T-helper 1 cell treated with Interleukin-12 subunit alpha and Interleukin-12 subunit beta and Interleukin-4 antibody, amounts not matched to agents 30 μg/mL and 1 μg/mL, for 36 hours (primary cell): ENCODE measurements at regions not wholly inside any gene's neighbourhood (a gene's known extent, or its start where the extent isn't known, plus 50 kb on each side); places are given as distances from the start of the nearest gene placed in this dataset.

ENCODE experiments used
- H3K27ac Mint-ChIP-seq: one replicate; pipeline ENCODE4 v1.8.0; 2021; ENCODE audit warnings: mild to moderate bottlenecking, mixed read lengths
- H3K27me3 Mint-ChIP-seq: one replicate; pipeline ENCODE4 v1.8.0; 2021; ENCODE audit warnings: low read depth, mixed read lengths
- H3K36me3 Mint-ChIP-seq: one replicate; pipeline ENCODE4 v1.8.0; 2021; ENCODE audit warnings: low read depth, mixed read lengths
- H3K4me1 Mint-ChIP-seq: one replicate; pipeline ENCODE4 v1.8.0; 2021; ENCODE audit warnings: low read depth, mixed read lengths
- H3K4me3 Mint-ChIP-seq: one replicate; pipeline ENCODE4 v1.8.0; 2021; ENCODE audit warnings: mild to moderate bottlenecking, moderate library complexity, mixed read lengths
- H3K9me3 Mint-ChIP-seq: one replicate; pipeline ENCODE4 v1.8.0; 2021; ENCODE audit warnings: mixed read lengths

GRCh38 chr22:26779929-26780328 is 122.5 kb downstream of the MIAT start:
- Mint-ChIP-seq H3K27me3 (no peaks in the 10 kb centered on the region), H3K4me1 (no peaks in the 10 kb centered on the region), H3K4me3 (no peak overlapping the region), H3K27ac (no peak overlapping the region), H3K36me3 (peaks cover 11% of the 10 kb centered on the region), H3K9me3 (peaks cover 6% of the 10 kb centered on the region)

- H3K9me3 Mint-ChIP-seq = peaks cover 6% of the 10 kb centered on the region
- H3K27ac Mint-ChIP-seq = no peak overlapping the region
- H3K36me3 Mint-ChIP-seq = peaks cover 8% of the 10 kb centered on the region
- no peaks in the 10 kb centered on the region for H3K4me1 Mint-ChIP-seq
- H3K4me3 Mint-ChIP-seq = no peak overlapping the region
- H3K27me3 Mint-ChIP-seq = no peaks in the 10 kb centered on the region
Observed at GRCh38 chr22:26780521-26780920, 123.1 kb downstream of the MIAT start.

GRCh38 chr22:26781062-26781461 is 123.7 kb downstream of the MIAT start:
- H3K4me1 Mint-ChIP-seq = no peaks in the 10 kb centered on the region
- H3K4me3 Mint-ChIP-seq = no peak overlapping the region
- H3K36me3 Mint-ChIP-seq = peaks cover 8% of the 10 kb centered on the region
- peaks cover 6% of the 10 kb centered on the region for H3K9me3 Mint-ChIP-seq
- H3K27ac Mint-ChIP-seq = no peak overlapping the region
- H3K27me3 Mint-ChIP-seq = no peaks in the 10 kb centered on the region

GRCh38 chr22:26781596-26781995 is 124.2 kb downstream of the MIAT start:
- Mint-ChIP-seq H3K4me1 (no peaks in the 10 kb centered on the region), H3K27me3 (no peaks in the 10 kb centered on the region), H3K27ac (no peak overlapping the region), H3K4me3 (no peak overlapping the region), H3K36me3 (peaks cover 8% of the 10 kb centered on the region), H3K9me3 (peaks cover 6% of the 10 kb centered on the region)

- Mint-ChIP-seq H3K4me3 (no peak overlapping the region), H3K27ac (no peak overlapping the region), H3K4me1 (no peaks in the 10 kb centered on the region), H3K9me3 (peaks cover 6% of the 10 kb centered on the region), H3K36me3 (peaks cover 8% of the 10 kb centered on the region), H3K27me3 (no peaks in the 10 kb centered on the region)
Observed at GRCh38 chr22:26783885-26784284, 126.5 kb downstream of the MIAT start.

GRCh38 chr22:26784772-26785171 is 127.4 kb downstream of the MIAT start:
- H3K4me1 Mint-ChIP-seq = no peaks in the 10 kb centered on the region
- peaks cover 3% of the 10 kb centered on the region for H3K36me3 Mint-ChIP-seq
- peaks cover 3% of the 10 kb centered on the region for H3K9me3 Mint-ChIP-seq
- no peak overlapping the region for H3K4me3 Mint-ChIP-seq
- H3K27ac Mint-ChIP-seq = no peak overlapping the region
- H3K27me3 Mint-ChIP-seq = no peaks in the 10 kb centered on the region

GRCh38 chr22:26785932-26786331 is 128.5 kb downstream of the MIAT start:
- no peaks in the 10 kb centered on the region for H3K27me3 Mint-ChIP-seq
- H3K4me3 Mint-ChIP-seq = no peak overlapping the region
- no peaks in the 10 kb centered on the region for H3K9me3 Mint-ChIP-seq
- peaks cover 6% of the 10 kb centered on the region for H3K36me3 Mint-ChIP-seq
- no peak overlapping the region for H3K27ac Mint-ChIP-seq
- H3K4me1 Mint-ChIP-seq = no peaks in the 10 kb centered on the region

- H3K36me3 Mint-ChIP-seq = peaks cover 7% of the 10 kb centered on the region
- no peak overlapping the region for H3K27ac Mint-ChIP-seq
- H3K27me3 Mint-ChIP-seq = no peaks in the 10 kb centered on the region
- no peaks in the 10 kb centered on the region for H3K4me1 Mint-ChIP-seq
- H3K4me3 Mint-ChIP-seq = no peak overlapping the region
- no peaks in the 10 kb centered on the region for H3K9me3 Mint-ChIP-seq
Observed at GRCh38 chr22:26786398-26786797, 129.0 kb downstream of the MIAT start.

- Mint-ChIP-seq H3K27me3 (no peaks in the 10 kb centered on the region), H3K27ac (no peak overlapping the region), H3K36me3 (peaks cover 12% of the 10 kb centered on the region), H3K4me1 (no peaks in the 10 kb centered on the region), H3K4me3 (no peak overlapping the region), H3K9me3 (no peaks in the 10 kb centered on the region)
Observed at GRCh38 chr22:26789951-26790350, 132.6 kb downstream of the MIAT start.

- H3K36me3 Mint-ChIP-seq = peaks cover 12% of the 10 kb centered on the region
- H3K27me3 Mint-ChIP-seq = no peaks in the 10 kb centered on the region
- H3K9me3 Mint-ChIP-seq = no peaks in the 10 kb centered on the region
- H3K27ac Mint-ChIP-seq = no peak overlapping the region
- no peak overlapping the region for H3K4me3 Mint-ChIP-seq
- H3K4me1 Mint-ChIP-seq = no peaks in the 10 kb centered on the region
Observed at GRCh38 chr22:26792522-26792921, 135.1 kb downstream of the MIAT start.

GRCh38 chr22:26796785-26797184 is 139.4 kb downstream of the MIAT start:
- Mint-ChIP-seq H3K4me1 (no peaks in the 10 kb centered on the region), H3K4me3 (no peak overlapping the region), H3K27ac (no peak overlapping the region), H3K9me3 (no peaks in the 10 kb centered on the region), H3K27me3 (no peaks in the 10 kb centered on the region), H3K36me3 (peaks cover 3% of the 10 kb centered on the region)

- Mint-ChIP-seq H3K27ac (no peak overlapping the region), H3K4me3 (no peak overlapping the region), H3K9me3 (no peaks in the 10 kb centered on the region), H3K4me1 (no peaks in the 10 kb centered on the region), H3K27me3 (no peaks in the 10 kb centered on the region), H3K36me3 (peaks cover 3% of the 10 kb centered on the region)
Observed at GRCh38 chr22:26797910-26798309, 140.5 kb downstream of the MIAT start.

GRCh38 chr22:26798462-26799065 is 141.2 kb downstream of the MIAT start:
- Mint-ChIP-seq H3K9me3 (no peaks in the 10 kb centered on the region), H3K27me3 (no peaks in the 10 kb centered on the region), H3K27ac (no peak overlapping the region), H3K4me3 (no peak overlapping the region), H3K36me3 (peaks cover 3% of the 10 kb centered on the region), H3K4me1 (no peaks in the 10 kb centered on the region)

- no peak overlapping the region for H3K4me3 Mint-ChIP-seq
- no peaks in the 10 kb centered on the region for H3K27me3 Mint-ChIP-seq
- no peak overlapping the region for H3K27ac Mint-ChIP-seq
- no peaks in the 10 kb centered on the region for H3K4me1 Mint-ChIP-seq
- H3K36me3 Mint-ChIP-seq = no peaks in the 10 kb centered on the region
- H3K9me3 Mint-ChIP-seq = no peaks in the 10 kb centered on the region
Observed at GRCh38 chr22:26800858-26801257, 143.5 kb downstream of the MIAT start.

- Mint-ChIP-seq H3K27me3 (no peaks in the 10 kb centered on the region), H3K9me3 (no peaks in the 10 kb centered on the region), H3K4me1 (no peaks in the 10 kb centered on the region), H3K4me3 (no peak overlapping the region), H3K27ac (no peak overlapping the region), H3K36me3 (no peaks in the 10 kb centered on the region)
Observed at GRCh38 chr22:26801449-26801848, 144.1 kb downstream of the MIAT start.

- Mint-ChIP-seq H3K4me1 (no peaks in the 10 kb centered on the region), H3K9me3 (no peaks in the 10 kb centered on the region), H3K4me3 (no peak overlapping the region), H3K36me3 (no peaks in the 10 kb centered on the region), H3K27me3 (no peaks in the 10 kb centered on the region), H3K27ac (no peak overlapping the region)
Observed at GRCh38 chr22:26804315-26804714, 146.9 kb downstream of the MIAT start.
